ENCODE measurements at regions not wholly inside any gene's neighbourhood (a gene's known extent, or its start where the extent isn't known, plus 50 kb on each side); places are given as distances from the start of the nearest gene placed in this dataset.

- no peak overlapping the region for H3K4me3 ChIP-seq
- no peaks in the 10 kb centered on the region for H3K36me3 ChIP-seq
- no peaks in the 10 kb centered on the region for H3K9me3 ChIP-seq (replicated peaks)
- no peaks in the 10 kb centered on the region for H3K27me3 ChIP-seq (ENCODE audit: low read depth)
- no peak for TF ChIP-seq CTCF (IDR thresholded peaks at IDR 0.05; ENCODE audit: borderline replicate concordance)
- no peak overlapping the region for H3K27ac ChIP-seq (replicated peaks)
- intact Hi-C loops (cut with micrococcal nuclease): no loop called here
- no peaks in the 10 kb centered on the region for H3K4me1 ChIP-seq
- no peak for DNase-seq
These were observed 166.2 kb upstream of the VCX3A start for GRCh38 chrX:6701085-6701484.

- Histone ChIP-seq H3K4me1 (no peaks in the 10 kb centered on the region), H3K4me3 (no peak overlapping the region), H3K9me3 (replicated peaks) (no peaks in the 10 kb centered on the region), H3K27ac (replicated peaks) (no peak overlapping the region), H3K27me3 (ENCODE audit: low read depth) (no peaks in the 10 kb centered on the region), H3K36me3 (no peaks in the 10 kb centered on the region)
- DNase-seq: no peak
- no peak for TF ChIP-seq CTCF (IDR thresholded peaks at IDR 0.05; ENCODE audit: borderline replicate concordance)
- intact Hi-C loops (cut with micrococcal nuclease): no loop called here
These were observed 160.8 kb upstream of the VCX3A start for GRCh38 chrX:6695717-6696116.

GRCh38 chrX:6694977-6695376 lies 160.1 kb upstream of the VCX3A start:
- H3K36me3 ChIP-seq: no peaks in the 10 kb centered on the region
- H3K9me3 ChIP-seq (replicated peaks): no peaks in the 10 kb centered on the region
- intact Hi-C loops (cut with micrococcal nuclease): no loop called here
- H3K4me3 ChIP-seq: no peak overlapping the region
- H3K4me1 ChIP-seq: no peaks in the 10 kb centered on the region
- no peak for TF ChIP-seq CTCF (IDR thresholded peaks at IDR 0.05; ENCODE audit: borderline replicate concordance)
- no peak overlapping the region for H3K27ac ChIP-seq (replicated peaks)
- H3K27me3 ChIP-seq (ENCODE audit: low read depth): no peaks in the 10 kb centered on the region
- no peak for DNase-seq

- Histone ChIP-seq H3K27me3 (ENCODE audit: low read depth) (no peaks in the 10 kb centered on the region), H3K36me3 (no peaks in the 10 kb centered on the region), H3K4me3 (no peak overlapping the region), H3K9me3 (replicated peaks) (no peaks in the 10 kb centered on the region), H3K4me1 (no peaks in the 10 kb centered on the region), H3K27ac (replicated peaks) (no peak overlapping the region)
- intact Hi-C loops (cut with micrococcal nuclease): no loop called here
- no peak for TF ChIP-seq CTCF (IDR thresholded peaks at IDR 0.05; ENCODE audit: borderline replicate concordance)
- no peak for DNase-seq
These were observed 159.3 kb upstream of the VCX3A start for GRCh38 chrX:6694221-6694620.

- H3K4me3 ChIP-seq: no peak overlapping the region
- intact Hi-C loops (cut with micrococcal nuclease): no loop called here
- no peaks in the 10 kb centered on the region for H3K4me1 ChIP-seq
- H3K27ac ChIP-seq (replicated peaks): no peak overlapping the region
- no peaks in the 10 kb centered on the region for H3K9me3 ChIP-seq (replicated peaks)
- DNase-seq: no peak
- TF ChIP-seq CTCF (IDR thresholded peaks at IDR 0.05; ENCODE audit: borderline replicate concordance): no peak
- no peaks in the 10 kb centered on the region for H3K36me3 ChIP-seq
- H3K27me3 ChIP-seq (ENCODE audit: low read depth): no peaks in the 10 kb centered on the region
These were observed 158.1 kb upstream of the VCX3A start for GRCh38 chrX:6693051-6693450.

GRCh38 chrX:6685489-6685888 lies 150.6 kb upstream of the VCX3A start:
- intact Hi-C loops (cut with micrococcal nuclease): no loop called here

More at GRCh38 chrX:6685489-6685888, 150.6 kb upstream of the VCX3A start:
- TF ChIP-seq CTCF (IDR thresholded peaks at IDR 0.05; ENCODE audit: borderline replicate concordance): no peak
- Histone ChIP-seq H3K4me3 (no peak overlapping the region), H3K36me3 (no peaks in the 10 kb centered on the region), H3K4me1 (no peaks in the 10 kb centered on the region), H3K27me3 (ENCODE audit: low read depth) (no peaks in the 10 kb centered on the region), H3K27ac (replicated peaks) (no peak overlapping the region), H3K9me3 (replicated peaks) (no peaks in the 10 kb centered on the region)
- no peak for DNase-seq
